Panc1 (cell line): ENCODE measurements at regions not wholly inside any gene's neighbourhood (a gene's known extent, or its start where the extent isn't known, plus 50 kb on each side); places are given as distances from the start of the nearest gene placed in this dataset.
"Not testable (repeated sequence)": the region's sequence is repeated elsewhere in the genome, so short reads cannot be mapped to it uniquely, and the experiment has no call there.

Experiments used
- ATAC-seq: fragments of 200-7000 bp; cut with Tn5 transposase; 2 replicates; pipeline ENCODE4 v1.9.1; 2020; ENCODE audit warnings: mild to moderate bottlenecking, moderate library complexity
- BruUV-seq: library from RNA; stranded (reverse); fragments of 400-500 nt; replicated peaks from 2 replicates; lab custom pipeline; 2021; lab: Mats Ljungman, UMichigan
- CTCF ChIA-PET: fragments of 300-600 bp; sonication (Branson Sonifier 250); formaldehyde crosslinking; loops from one replicate; lab custom pipeline; 2022; ENCODE audit warnings: antibody characterized with exemption; lab: Charles Lee
- POLR2A ChIA-PET: fragments of 300-600 bp; sonication (Branson Sonifier 250); formaldehyde crosslinking; loops from one replicate; lab custom pipeline; 2022; ENCODE audit warnings: antibody characterized with exemption; lab: Charles Lee
- DNase-seq: peaks from one replicate; pipeline ENCODE4 v3.0.0-alpha.2; 2010; ENCODE audit warnings: low read depth, low spot score
- H3K27ac ChIP-seq: 2 replicates; pipeline ENCODE4 v1.5.1; 2011; ENCODE audit warnings: mild to moderate bottlenecking, low read length, inconsistent platforms
- H3K27me3 ChIP-seq: fragments of 200-500 bp; sonication (Bioruptor generic); 2 replicates; pipeline ENCODE4 v1.6.0; 2014; ENCODE audit warnings: low read length, inconsistent platforms; ENCODE audit not compliant: control insufficient read depth, insufficient read depth
- H3K36me3 ChIP-seq: fragments of 200-500 bp; sonication (Bioruptor generic); 2 replicates; pipeline ENCODE4 v1.5.1; 2014; ENCODE audit warnings: inconsistent platforms, mild to moderate bottlenecking, low read length, moderate library complexity; ENCODE audit not compliant: control insufficient read depth, insufficient read depth
- H3K4me1 ChIP-seq: 2 replicates; pipeline ENCODE4 v1.5.1; 2011; ENCODE audit warnings: inconsistent platforms, mild to moderate bottlenecking, low read length, moderate library complexity; ENCODE audit not compliant: control insufficient read depth, insufficient read depth
- H3K4me3 ChIP-seq, 2 experiments: 2 replicates each; pipeline ENCODE4 v1.5.1; 2011 to 2012; ENCODE audit warnings: low read depth in 2 of 2, low read length in 2 of 2, mild to moderate bottlenecking in 2 of 2, inconsistent platforms in 1 of 2, moderate library complexity in 1 of 2
- H3K9me3 ChIP-seq: fragments of 200-500 bp; sonication (Bioruptor generic); 2 replicates; pipeline ENCODE4 v1.5.1; 2014; ENCODE audit warnings: low read depth, mild to moderate bottlenecking, inconsistent platforms, low read length, moderate library complexity; ENCODE audit not compliant: control insufficient read depth, insufficient read depth
- in situ Hi-C: cut with HindIII; loops from 2 replicates; pipeline ENCODE4 v1.10.0; 2016; ENCODE audit warnings: low sequenced_read_pairs, low pct_unique_long_range_greater_than_20kb
- intact Hi-C: fragments of 100-400 bp; cut with micrococcal nuclease; formaldehyde crosslinking; loops from one replicate; pipeline ENCODE4 v1.10.0; 2022; ENCODE audit not compliant: unreplicated experiment

DNA sequence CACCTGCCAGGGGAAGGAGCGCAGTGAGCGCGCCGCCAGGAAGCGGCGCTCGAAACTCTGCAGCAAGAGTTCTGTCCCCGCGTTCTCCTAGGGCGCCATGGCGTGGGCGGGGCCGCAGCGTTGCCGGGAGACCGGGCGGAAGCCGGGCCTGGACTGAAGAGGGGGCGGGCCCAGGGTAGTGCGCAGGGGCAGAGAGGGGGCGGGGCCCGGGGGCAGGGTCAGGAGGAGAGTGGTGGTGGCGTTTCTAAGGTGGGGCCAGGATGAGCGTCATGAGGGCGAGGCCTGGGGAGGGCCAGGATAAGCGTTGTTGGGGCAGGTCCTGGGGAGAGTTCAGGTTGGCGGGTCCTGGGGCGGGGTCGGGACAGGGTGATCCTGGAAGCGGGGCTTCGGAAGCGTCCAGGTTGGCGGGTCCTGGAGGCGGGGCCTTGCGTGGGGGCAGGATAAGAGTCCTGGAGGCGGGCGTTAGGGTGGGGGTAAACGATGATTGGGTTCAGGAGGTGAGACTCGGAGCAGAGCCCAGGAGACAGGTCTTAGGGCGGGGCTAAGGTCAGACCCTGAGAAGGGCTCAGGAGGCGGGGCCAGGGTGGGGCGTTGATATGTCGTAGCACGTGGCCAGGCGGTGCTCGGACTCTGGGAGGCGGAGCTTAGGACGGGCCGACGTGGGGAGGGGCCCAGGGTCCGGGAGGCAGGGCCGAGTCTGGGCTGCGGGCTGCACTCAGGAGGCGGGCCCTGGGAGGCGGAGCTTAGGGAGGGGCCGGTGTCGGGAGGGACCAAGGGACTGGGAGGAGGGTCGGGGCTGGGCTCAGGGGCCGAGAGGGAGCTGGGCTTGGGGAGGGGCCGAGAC, 189.4 kb downstream of the ADRA2C start:
- H3K36me3 ChIP-seq, H3K27me3 ChIP-seq, CTCF ChIA-PET, intact Hi-C loops, H3K9me3 ChIP-seq, H3K4me1 ChIP-seq, BruUV-seq, in situ Hi-C loops: not testable (repeated sequence)
- peak; percentile 88 for DNase-seq
- POLR2A ChIA-PET: interaction anchor here (0.6 kb wide), 1 partner anchor 1406 kb away, joined by 3 read pairs; no protein-coding TSS in a partner anchor
- peak overlapping the region; percentile 59; the same call in 1 of the 2 replicates for H3K27ac ChIP-seq
- H3K4me3 ChIP-seq: peak overlapping the region; percentile 58 to 63
- ATAC-seq: peak; percentile 100

DNA sequence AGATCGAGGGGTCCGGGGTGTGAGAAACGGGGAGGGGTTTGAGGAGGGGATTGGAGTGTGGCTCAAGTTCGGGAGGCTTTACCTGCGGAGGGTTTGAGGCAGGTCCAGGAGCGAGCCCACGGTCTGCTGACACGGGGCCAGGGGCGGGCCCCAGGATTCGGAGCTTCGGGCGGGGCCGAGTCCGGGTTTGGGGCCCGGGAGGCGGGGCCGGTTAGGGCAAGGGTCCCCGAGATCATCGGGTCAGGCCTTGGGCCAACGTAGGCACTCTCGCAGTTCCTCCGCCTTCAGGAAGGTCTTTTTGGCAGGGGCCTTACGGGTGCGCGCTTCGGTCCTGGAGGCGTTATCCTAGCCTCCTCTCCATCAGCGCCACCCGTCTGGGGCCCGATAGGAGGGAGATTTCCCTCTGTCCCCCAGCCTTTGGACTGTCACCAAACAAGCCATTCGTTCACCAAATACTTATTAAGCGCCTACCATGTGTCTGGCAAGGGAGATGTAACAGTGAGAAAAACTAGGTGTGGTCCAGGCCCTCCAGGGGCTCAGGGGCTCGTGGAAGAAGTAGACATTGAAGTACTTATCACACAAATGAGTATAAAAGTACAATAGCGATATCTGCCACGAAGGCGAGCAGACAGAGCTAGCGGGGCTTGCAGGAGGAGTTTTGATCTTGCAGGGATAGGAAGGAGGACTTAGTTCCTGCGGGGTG, 190.1 kb downstream of the ADRA2C start:
- DNase-seq, H3K36me3 ChIP-seq, H3K27ac ChIP-seq, CTCF ChIA-PET, H3K9me3 ChIP-seq, intact Hi-C loops, BruUV-seq, H3K27me3 ChIP-seq, H3K4me1 ChIP-seq, ATAC-seq, in situ Hi-C loops: not testable (repeated sequence)
- POLR2A ChIA-PET: interaction anchor here (0.6 kb wide), 1 partner anchor 1406 kb away, joined by 3 read pairs; no protein-coding TSS in a partner anchor
- H3K4me3 ChIP-seq: peak overlapping the region; percentile 38 to 47

DNA sequence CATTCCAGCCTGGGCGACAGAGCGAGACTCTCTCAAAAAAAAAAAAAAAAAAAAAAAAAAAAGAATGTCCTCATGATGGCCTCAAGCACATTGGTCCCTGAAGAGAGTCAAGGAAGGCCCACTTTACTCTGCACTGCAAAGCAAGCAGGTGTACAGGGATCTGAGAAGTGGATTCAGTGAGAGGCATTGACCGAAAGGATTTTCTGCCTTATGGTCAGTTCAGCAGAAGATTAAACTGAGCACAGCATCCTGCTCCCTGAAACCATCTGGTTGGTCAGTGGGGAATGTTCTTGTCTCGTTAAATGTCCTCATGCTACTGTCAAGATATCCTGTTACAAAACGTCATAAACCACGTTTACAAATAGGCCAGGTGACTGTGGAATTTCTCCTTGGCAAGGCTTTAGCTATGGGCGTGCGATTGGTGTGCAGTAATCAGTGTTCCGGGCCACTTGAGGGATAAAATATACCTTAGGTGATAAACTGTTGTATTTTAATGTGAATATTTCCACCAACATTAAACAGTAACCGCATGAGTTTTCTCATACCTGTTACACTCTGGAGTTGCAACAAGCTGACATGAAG, 195.0 kb downstream of the ADRA2C start:
- DNase-seq, H3K9me3 ChIP-seq, in situ Hi-C loops, H3K4me1 ChIP-seq, H3K4me3 ChIP-seq, intact Hi-C loops, ATAC-seq, CTCF ChIA-PET, H3K36me3 ChIP-seq, H3K27ac ChIP-seq, H3K27me3 ChIP-seq, BruUV-seq, POLR2A ChIA-PET: not testable (repeated sequence)

DNA sequence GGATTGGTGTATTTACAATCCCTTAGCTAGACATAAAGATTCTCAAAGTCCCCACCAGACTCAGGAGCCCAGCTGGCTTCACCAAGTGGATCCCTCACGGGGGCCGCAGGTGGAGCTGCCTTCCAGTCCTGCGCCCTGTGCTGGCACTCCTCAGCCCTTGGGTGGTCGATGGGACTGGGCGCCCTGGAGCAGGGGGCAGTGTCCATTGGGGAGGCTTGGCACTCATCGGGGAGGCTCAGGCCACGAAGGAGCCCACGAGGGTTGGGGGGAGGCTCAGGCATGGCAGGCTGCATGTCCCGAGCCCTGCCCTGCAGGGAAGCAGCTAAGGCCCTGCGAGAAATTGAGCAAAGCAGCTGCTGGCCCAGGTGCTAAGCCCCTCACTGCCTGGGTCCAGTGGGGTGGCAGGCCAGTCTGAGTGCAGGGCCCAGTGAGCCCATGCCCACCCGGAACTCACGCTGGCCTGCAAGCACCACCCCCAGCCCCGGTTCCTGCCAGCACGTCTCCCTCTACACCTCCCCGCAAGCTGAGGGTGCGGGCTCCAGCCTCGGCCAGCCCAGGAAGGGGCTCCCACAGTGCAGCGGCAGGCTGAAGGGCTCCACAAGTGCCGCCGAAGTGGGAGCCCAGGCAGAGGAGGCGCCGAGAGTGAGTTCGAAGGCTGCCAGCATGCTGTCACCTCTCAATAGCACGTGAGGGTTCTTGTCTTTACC, 198.5 kb downstream of the ADRA2C start:
- H3K4me1 ChIP-seq, intact Hi-C loops, ATAC-seq, CTCF ChIA-PET, H3K36me3 ChIP-seq, H3K27ac ChIP-seq, DNase-seq, H3K9me3 ChIP-seq, H3K4me3 ChIP-seq, H3K27me3 ChIP-seq, BruUV-seq, in situ Hi-C loops, POLR2A ChIA-PET: not testable (repeated sequence)

DNA sequence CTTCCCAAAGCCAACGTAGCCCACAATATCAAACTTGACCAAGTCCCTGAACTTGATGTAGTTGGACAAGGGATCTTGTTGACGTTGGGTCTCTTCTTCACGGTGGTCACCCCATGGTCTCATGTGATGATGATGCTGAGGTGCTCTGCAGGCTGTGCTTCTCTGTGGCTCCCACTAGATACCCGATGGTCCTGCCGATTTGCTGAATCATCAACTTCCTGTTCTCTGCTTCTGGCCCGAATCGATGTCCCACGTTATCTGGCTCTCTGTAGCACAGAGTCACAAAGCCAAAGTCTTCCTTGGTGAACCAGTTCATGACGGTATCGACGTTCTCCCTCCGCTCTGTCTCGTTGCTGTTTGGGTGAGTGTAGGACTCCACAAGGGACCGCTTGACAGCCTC, 201.0 kb downstream of the ADRA2C start:
- CTCF ChIA-PET, POLR2A ChIA-PET, in situ Hi-C loops, ATAC-seq, DNase-seq, H3K9me3 ChIP-seq, H3K4me1 ChIP-seq, BruUV-seq, H3K27me3 ChIP-seq, H3K27ac ChIP-seq, intact Hi-C loops, H3K4me3 ChIP-seq, H3K36me3 ChIP-seq: not testable (repeated sequence)

DNA sequence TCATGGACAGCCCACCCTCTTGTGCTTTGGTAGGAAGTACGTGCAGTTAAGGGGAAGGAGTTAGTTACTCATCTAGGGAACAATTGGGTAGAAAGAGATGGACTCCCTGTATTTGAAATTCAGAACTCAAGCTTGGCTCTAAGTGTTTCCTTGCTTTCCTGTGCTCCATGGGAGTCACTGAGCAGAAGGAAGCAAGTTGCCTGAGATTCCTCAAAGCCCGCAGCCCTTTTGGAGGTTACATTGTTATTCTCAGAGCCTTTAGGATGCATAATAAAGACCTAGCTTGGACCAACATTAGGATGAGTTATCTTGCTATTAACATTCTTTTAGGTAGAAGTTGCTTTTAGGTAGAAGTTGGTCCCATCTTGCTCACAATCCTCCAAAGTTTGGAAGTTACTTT, 206.4 kb downstream of the ADRA2C start:
- BruUV-seq, H3K36me3 ChIP-seq, intact Hi-C loops, DNase-seq, H3K4me3 ChIP-seq, POLR2A ChIA-PET, in situ Hi-C loops, H3K9me3 ChIP-seq, CTCF ChIA-PET, H3K27me3 ChIP-seq, H3K27ac ChIP-seq, H3K4me1 ChIP-seq, ATAC-seq: not testable (repeated sequence)
